ENCODE measurements at regions not wholly inside any gene's neighbourhood (a gene's known extent, or its start where the extent isn't known, plus 50 kb on each side); places are given as distances from the start of the nearest gene placed in this dataset.
"Not testable (repeated sequence)": the region's sequence is repeated elsewhere in the genome, so short reads cannot be mapped to it uniquely, and the experiment has no call there.

- no peak for DNase-seq
These were observed 510.0 kb downstream of the XYLT1 start for GRCh38 chr16:16960785-16961184.

GRCh38 chr16:16966439-16966838 is 504.3 kb downstream of the XYLT1 start:
- no peak for DNase-seq

DNA sequence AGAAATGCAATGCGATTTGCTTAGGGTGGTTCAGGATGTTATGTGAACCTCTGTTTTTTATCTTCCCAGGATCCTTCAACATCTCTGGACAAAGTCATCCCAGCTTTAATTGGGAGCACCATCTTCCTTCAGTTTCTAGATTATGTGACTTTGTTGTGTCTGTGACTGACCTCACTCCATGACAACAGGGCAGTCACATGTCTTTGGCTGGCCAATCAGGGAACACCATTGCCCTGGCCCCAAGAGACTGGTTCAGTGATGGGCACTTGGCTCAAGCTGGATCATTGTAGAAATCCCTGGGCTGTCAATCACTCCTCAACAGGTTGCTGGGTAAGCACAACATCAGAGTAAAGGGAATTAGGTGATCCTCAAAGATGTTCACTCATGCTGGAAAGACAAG is 499.7 kb downstream of the XYLT1 start:
- no peak for DNase-seq

DNA sequence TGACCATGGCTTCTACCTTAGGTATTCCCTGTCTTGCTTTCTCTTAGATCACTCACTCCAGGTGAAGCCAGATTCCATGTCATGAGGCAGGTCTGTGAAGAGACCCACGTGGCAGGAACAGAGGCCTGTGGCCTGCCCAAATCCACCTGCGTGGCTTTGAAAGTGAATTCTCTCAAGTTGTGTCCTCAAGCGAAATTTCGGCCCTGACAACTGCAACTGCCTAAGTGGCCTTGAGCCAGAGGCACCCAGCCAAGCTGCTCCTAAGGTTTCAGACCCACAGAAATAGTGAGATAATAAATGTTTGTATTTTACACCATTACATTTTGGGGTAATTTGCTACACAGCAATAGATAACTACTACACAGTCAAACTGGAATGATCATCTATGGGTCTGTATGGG is 497.9 kb downstream of the XYLT1 start:
- no peak for DNase-seq

DNA sequence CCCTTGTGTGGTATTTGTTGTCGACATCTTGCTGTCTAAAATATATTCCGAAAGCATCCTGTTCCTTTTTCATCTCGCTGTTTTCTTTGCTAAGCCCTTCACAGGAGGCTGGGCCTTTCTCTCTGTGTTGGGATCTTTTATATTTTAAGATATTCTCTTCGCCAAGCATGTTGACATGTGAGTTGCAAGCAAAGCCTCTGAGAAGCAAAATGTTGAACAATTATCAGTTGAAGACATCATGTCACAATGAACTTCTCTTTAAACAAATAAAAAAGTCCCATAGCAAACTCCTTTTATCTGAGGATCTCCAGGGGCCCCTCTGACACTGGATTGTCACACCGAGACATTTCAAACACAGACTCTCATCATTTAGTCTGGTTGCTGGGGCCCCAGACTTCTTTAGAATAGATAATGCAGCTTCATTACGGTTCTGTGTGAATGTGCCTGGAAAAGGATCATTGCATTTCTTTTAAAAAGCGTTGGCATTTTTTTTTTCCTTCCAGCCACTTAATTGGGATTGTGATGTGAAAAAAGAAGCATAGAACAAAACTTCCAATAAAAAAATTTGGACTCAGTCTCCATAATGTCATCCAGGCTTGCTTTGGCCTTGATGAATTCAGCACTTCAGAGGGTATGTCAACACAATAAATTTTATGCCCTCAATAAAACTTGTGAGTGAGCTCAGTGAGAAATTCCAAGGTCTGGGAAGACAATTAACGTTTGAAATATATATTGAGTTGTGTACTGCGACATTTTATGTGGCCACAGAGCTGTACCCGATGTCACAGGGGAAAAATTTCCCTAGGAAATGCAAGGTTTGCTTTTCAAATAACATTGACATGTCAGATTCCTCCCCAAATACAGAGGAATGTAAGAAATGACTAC is 496.8 kb downstream of the XYLT1 start:
- no peak for DNase-seq

DNA sequence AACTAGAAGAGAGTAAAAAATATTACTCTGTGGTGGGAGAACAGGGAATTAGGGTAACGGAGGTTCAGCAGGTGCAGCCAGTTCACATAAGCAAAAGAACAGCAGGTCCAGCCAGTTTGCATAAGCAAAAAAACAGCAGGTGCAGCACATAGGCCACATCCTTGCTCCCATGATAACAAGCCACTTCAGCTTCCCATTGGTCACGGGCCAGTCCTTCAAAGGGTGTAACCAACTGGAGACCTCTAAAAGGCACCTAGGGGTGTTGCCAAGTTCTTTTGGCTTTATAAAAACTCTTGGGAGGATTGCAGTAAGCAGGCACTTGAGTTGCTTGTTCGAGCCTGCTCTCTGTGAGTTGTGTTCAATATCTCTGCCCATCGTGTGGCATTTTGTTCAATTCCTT is 488.1 kb downstream of the XYLT1 start:
- DNase-seq: no peak

- no peak for DNase-seq
These were observed 487.2 kb downstream of the XYLT1 start for GRCh38 chr16:16983582-16983981.

- DNase-seq: not testable (repeated sequence)
These were observed 486.7 kb downstream of the XYLT1 start for GRCh38 chr16:16984091-16984490.

DNA sequence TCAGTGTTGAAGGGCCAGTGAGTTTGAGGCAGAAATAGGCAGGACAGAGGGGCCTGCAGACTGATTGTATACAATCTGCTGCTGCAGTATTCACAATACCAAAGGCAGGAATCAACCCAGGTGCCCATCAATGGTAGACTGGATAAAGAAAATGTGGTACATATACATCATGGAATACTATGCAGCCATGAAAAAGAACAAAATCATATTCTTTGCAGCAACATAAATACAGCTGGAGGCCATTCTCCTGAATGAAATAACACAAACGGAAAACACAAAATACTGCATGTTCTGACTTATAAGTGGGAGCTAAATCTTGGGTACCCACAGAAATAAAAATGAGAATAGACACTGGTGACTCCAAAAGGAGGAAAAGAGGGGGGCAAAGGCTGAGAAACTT is 485.1 kb downstream of the XYLT1 start:
- DNase-seq: no peak

GRCh38 chr16:16988963-16989362 is 481.8 kb downstream of the XYLT1 start:
- DNase-seq: no peak

- no peak for DNase-seq
These were observed 481.4 kb downstream of the XYLT1 start for GRCh38 chr16:16989368-16989767.

- DNase-seq: no peak
These were observed 479.0 kb downstream of the XYLT1 start for GRCh38 chr16:16991711-16992110.

- DNase-seq: no peak
These were observed 477.6 kb downstream of the XYLT1 start for GRCh38 chr16:16992975-16993765.

GRCh38 chr16:16994831-16995230 is 475.9 kb downstream of the XYLT1 start:
- no peak for DNase-seq

DNA sequence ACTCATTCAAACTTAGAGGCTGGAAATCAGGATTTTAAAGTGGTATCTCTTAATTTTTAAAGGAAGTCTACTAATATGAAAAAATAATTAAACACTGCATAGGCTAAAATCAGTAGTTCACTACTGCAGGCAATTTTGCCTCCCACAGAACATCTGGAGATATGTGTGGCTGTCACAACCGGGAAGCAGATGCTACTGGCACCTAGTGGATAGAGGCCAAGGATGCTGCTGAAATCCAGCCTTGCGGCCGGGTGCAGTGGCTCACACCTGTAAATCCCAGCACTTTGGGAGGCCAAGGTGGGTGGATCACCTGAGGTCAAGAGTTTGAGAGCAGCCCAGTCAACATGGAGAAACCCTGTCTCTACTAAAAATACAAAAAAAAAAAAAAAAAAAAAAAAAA is 473.9 kb downstream of the XYLT1 start:
- DNase-seq: no peak

DNA sequence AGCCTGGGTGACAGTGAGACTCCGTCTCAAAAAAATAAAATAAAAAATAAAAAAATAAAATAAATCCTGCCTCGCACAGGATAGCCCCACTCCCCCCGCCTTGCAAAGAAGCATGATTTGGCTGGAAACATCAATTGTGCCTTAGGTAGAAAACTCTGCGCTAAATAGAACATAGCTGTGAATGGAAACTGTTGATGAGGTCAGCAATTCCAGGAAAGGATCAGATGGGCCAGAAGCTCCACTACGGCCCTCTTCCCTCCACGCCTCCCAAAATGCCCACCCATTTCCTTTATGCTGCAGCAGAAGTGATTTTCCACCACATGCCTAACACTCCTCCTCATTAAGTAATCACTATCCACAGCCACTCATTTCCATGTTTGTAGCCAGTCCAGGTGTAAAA is 473.4 kb downstream of the XYLT1 start:
- no peak for DNase-seq

DNA sequence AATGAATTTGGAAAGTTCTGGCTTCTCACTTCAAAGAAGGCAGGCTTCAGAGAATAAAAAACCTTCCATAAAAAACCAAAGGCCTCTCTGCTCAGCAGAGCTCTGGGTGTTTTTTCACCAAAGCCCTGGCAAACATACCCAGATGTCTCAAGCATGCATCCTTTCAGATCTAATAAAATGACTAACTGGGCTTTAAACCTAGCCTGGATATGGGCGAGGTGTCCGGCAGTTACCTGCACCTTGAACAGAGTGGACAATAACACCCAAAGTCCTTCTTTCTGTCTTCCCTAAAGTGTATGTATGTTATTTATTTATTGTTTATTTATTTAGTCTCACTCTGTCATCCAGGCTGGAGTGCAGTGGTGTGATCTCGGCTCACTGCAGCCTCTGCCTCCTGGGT is 469.3 kb downstream of the XYLT1 start:
- no peak for DNase-seq

DNA sequence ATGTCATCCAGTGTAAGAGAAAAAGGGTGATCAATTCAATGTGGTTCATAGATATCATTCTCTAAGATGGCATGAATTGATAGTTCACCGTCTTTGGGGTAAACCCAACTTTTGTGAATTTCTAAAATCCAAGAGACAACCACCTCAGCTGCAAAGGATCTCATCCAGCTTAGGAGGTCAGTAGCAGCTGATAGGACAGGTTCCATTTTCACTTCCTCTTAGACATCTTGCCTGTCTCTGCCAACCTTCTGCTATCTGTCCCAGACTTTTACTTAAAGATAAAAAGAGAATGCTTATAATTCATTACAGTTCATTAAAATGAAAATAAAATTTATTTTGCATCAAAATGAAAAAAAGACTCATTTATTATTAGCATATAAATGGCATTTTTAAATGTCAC is 468.2 kb downstream of the XYLT1 start:
- no peak for DNase-seq

DNA sequence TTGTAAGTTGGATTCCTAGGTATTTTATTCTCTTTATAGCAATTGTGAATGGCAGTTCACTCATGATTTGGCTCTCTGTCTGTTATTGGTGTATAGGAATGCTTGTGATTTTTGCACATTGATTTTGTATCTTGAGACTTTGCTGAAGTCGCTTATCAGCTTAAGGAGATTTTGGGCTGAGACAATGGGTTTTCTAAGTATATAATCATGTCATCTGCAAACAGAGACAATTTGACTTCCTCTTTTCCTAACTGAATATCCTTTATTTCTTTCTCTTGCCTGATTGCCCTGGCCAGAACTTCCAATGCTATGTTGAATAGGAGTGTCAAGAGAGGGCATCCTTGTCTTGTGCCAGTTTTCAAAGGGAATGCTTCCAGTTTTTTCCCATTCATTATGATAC is 464.8 kb downstream of the XYLT1 start:
- DNase-seq: not testable (repeated sequence)

DNA sequence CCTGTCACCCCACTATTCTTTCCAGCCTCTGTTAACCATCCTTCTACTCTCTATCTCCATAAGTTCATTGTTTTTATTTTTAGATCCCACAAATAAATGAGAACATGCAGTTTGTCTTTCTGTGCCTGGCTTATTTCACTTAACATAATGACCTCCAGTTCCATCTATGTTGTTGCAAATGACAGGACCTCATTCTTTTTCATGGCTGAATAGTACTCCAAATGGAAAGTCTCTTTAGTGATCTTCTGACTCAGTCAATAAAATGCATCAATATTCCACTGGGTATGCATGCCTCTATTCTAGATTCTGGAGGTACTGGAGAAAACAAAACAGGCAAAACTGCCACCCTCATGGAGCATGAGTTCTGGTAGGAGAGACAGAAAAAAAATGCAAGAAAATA is 459.0 kb downstream of the XYLT1 start:
- DNase-seq: no peak

DNA sequence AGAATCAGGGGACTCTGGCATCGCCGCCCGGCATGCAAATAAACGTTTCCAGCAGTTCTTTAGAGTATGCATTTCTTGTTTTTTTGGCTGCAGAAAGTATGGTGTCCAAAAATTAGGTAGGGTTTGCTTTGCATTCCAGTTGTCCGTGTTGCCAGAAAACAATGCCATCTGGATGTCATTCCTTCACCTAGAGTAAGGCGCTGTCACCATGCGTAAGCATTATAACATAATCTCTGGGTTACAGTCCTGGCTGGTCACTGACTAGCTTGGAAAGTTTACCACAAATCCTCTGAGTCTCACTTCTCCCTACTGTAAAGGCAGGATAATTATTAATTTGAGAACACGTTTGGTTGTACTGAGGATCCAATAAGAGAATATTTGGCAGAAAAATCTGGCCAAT is 457.7 kb downstream of the XYLT1 start:
- no peak for DNase-seq

- no peak for DNase-seq
These were observed 456.2 kb downstream of the XYLT1 start for GRCh38 chr16:17014484-17015121.

- no peak for DNase-seq
These were observed 455.1 kb downstream of the XYLT1 start for GRCh38 chr16:17015702-17016101.

GRCh38 chr16:17017442-17017841 is 453.3 kb downstream of the XYLT1 start:
- no peak for DNase-seq

Measured in hematopoietic multipotent progenitor cell treated with erythropoietin and hydrocortisone succinate and interleukin-3 and kit ligand, for 8 days (in vitro differentiated cells).